ENCODE measurements at regions not wholly inside any gene's neighbourhood (a gene's known extent, or its start where the extent isn't known, plus 50 kb on each side); places are given as distances from the start of the nearest gene placed in this dataset.

DNA sequence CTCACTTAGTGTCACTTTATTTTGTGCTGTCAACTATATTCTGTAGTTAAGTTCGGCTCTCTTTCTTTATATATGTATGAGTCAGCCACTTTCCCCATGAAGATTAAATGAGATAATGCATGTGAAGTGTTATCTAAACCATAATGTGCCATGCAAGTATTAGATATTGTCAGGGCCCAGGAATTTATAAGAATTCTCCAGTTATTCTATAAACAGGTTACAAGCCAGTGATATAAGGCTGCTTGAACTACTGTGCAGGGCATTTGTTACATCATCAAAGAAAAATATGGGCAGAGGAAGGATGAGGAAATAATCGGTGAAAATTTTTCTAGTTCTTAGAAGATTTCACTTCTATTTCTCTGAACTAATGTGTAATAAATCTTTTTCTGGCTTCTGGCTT lies 1049.0 kb upstream of the NR2F2 start:
- ATAC-seq (ENCODE audit: low read depth) (no peak), DNase-seq (ENCODE audit: low spot score) (no peak)
- Histone ChIP-seq H3K36me3 (ENCODE audit: low read depth) (no peaks in the 10 kb centered on the region), H3K27me3 (ENCODE audit: insufficient read depth, poor library complexity, severe bottlenecking) (no peaks in the 10 kb centered on the region), H3K27ac (ENCODE audit: poor library complexity, severe bottlenecking) (no peak overlapping the region), H3K9me3 (ENCODE audit: severe bottlenecking) (no peaks in the 10 kb centered on the region), H3K4me1 (ENCODE audit: insufficient read depth, poor library complexity, severe bottlenecking) (no peaks in the 10 kb centered on the region), H3K4me3 (ENCODE audit: severe bottlenecking) (no peak overlapping the region)
- TF ChIP-seq, protein P1, sequence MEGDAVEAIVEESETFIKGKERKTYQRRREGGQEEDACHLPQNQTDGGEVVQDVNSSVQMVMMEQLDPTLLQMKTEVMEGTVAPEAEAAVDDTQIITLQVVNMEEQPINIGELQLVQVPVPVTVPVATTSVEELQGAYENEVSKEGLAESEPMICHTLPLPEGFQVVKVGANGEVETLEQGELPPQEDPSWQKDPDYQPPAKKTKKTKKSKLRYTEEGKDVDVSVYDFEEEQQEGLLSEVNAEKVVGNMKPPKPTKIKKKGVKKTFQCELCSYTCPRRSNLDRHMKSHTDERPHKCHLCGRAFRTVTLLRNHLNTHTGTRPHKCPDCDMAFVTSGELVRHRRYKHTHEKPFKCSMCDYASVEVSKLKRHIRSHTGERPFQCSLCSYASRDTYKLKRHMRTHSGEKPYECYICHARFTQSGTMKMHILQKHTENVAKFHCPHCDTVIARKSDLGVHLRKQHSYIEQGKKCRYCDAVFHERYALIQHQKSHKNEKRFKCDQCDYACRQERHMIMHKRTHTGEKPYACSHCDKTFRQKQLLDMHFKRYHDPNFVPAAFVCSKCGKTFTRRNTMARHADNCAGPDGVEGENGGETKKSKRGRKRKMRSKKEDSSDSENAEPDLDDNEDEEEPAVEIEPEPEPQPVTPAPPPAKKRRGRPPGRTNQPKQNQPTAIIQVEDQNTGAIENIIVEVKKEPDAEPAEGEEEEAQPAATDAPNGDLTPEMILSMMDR (IDR thresholded peaks at IDR 0.05; ENCODE audit: poor library complexity, severe bottlenecking): no peak

- Histone ChIP-seq H3K4me1 (ENCODE audit: insufficient read depth, poor library complexity, severe bottlenecking) (no peaks in the 10 kb centered on the region), H3K27ac (ENCODE audit: poor library complexity, severe bottlenecking) (no peak overlapping the region), H3K36me3 (ENCODE audit: low read depth) (no peaks in the 10 kb centered on the region), H3K4me3 (ENCODE audit: severe bottlenecking) (no peak overlapping the region), H3K27me3 (ENCODE audit: insufficient read depth, poor library complexity, severe bottlenecking) (no peaks in the 10 kb centered on the region), H3K9me3 (ENCODE audit: severe bottlenecking) (no peaks in the 10 kb centered on the region)
- DNase-seq (ENCODE audit: low spot score): no peak
- ATAC-seq (ENCODE audit: low read depth): no peak
- TF ChIP-seq, protein P1 (IDR thresholded peaks at IDR 0.05; ENCODE audit: poor library complexity, severe bottlenecking): no peak
Measured at GRCh38 chr15:95284492-95284891, 1046.0 kb upstream of the NR2F2 start.

GRCh38 chr15:95284933-95285421 lies 1045.5 kb upstream of the NR2F2 start:
- DNase-seq (ENCODE audit: low spot score) (no peak), ATAC-seq (ENCODE audit: low read depth) (no peak)
- no peaks in the 10 kb centered on the region for H3K27me3 ChIP-seq (ENCODE audit: insufficient read depth, poor library complexity, severe bottlenecking)
- TF ChIP-seq, protein P1 (IDR thresholded peaks at IDR 0.05; ENCODE audit: poor library complexity, severe bottlenecking): no peak
- no peak overlapping the region for H3K27ac ChIP-seq (ENCODE audit: poor library complexity, severe bottlenecking)
- H3K4me1 ChIP-seq (ENCODE audit: insufficient read depth, poor library complexity, severe bottlenecking): no peaks in the 10 kb centered on the region
- H3K9me3 ChIP-seq (ENCODE audit: severe bottlenecking): no peaks in the 10 kb centered on the region
- no peaks in the 10 kb centered on the region for H3K36me3 ChIP-seq (ENCODE audit: low read depth)
- H3K4me3 ChIP-seq (ENCODE audit: severe bottlenecking): no peak overlapping the region

DNA sequence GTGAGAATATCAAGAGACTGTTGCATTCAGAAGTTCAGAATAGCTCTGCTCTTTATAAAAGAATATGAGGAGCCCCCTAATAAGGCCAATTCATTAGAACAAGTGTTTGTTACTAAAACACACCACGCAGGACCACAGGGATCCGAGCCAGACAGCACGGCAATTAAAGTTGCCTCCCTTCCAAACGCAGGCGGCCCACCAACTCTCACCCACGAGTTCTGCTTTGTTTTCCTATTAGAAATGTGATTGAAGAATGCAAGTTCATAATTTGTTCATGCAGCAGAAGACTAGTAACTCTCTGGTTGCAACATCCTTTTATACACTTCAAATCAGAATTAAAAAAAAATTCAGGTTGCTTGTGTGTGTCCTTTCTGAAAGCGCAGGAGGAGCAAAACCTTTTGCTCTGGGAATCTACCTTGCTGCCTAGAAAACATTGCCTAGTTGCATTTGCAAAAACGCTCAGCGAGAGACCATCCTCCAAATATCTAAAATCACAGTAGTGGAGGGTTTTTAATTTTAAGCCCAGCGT lies 1044.1 kb upstream of the NR2F2 start:
- no peak overlapping the region for H3K4me3 ChIP-seq (ENCODE audit: severe bottlenecking)
- H3K27ac ChIP-seq (ENCODE audit: poor library complexity, severe bottlenecking): no peak overlapping the region
- DNase-seq (ENCODE audit: low spot score) (no peak), ATAC-seq (ENCODE audit: low read depth) (no peak)
- no peaks in the 10 kb centered on the region for H3K4me1 ChIP-seq (ENCODE audit: insufficient read depth, poor library complexity, severe bottlenecking)
- H3K36me3 ChIP-seq (ENCODE audit: low read depth): no peaks in the 10 kb centered on the region
- H3K27me3 ChIP-seq (ENCODE audit: insufficient read depth, poor library complexity, severe bottlenecking): no peaks in the 10 kb centered on the region
- no peaks in the 10 kb centered on the region for H3K9me3 ChIP-seq (ENCODE audit: severe bottlenecking)
- TF ChIP-seq, protein P1 (IDR thresholded peaks at IDR 0.05; ENCODE audit: poor library complexity, severe bottlenecking): no peak

GRCh38 chr15:95287720-95288103 lies 1042.8 kb upstream of the NR2F2 start:
- H3K4me3 ChIP-seq (ENCODE audit: severe bottlenecking): no peak overlapping the region
- no peaks in the 10 kb centered on the region for H3K4me1 ChIP-seq (ENCODE audit: insufficient read depth, poor library complexity, severe bottlenecking)
- H3K36me3 ChIP-seq (ENCODE audit: low read depth): no peaks in the 10 kb centered on the region
- DNase-seq (ENCODE audit: low spot score) (no peak), ATAC-seq (ENCODE audit: low read depth) (0 out of 3 replicates have a peak, but pooled peaks have one; percentile 33)
- H3K9me3 ChIP-seq (ENCODE audit: severe bottlenecking): no peaks in the 10 kb centered on the region
- TF ChIP-seq, protein P1 (IDR thresholded peaks at IDR 0.05; ENCODE audit: poor library complexity, severe bottlenecking): no peak
- H3K27ac ChIP-seq (ENCODE audit: poor library complexity, severe bottlenecking): no peak overlapping the region
- H3K27me3 ChIP-seq (ENCODE audit: insufficient read depth, poor library complexity, severe bottlenecking): no peaks in the 10 kb centered on the region
